Neural crest cell (in vitro differentiated cells): ENCODE measurements at regions not wholly inside any gene's neighbourhood (a gene's known extent, or its start where the extent isn't known, plus 50 kb on each side); places are given as distances from the start of the nearest gene placed in this dataset.

Experiments used
- DNase-seq: peaks from one replicate; pipeline ENCODE4 v3.0.0; 2021; ENCODE audit warnings: low read depth, mixed read lengths, low spot score
- H3K27ac Mint-ChIP-seq: one replicate; pipeline ENCODE4 v1.8.0; 2021; ENCODE audit warnings: mild to moderate bottlenecking, mixed read lengths; ENCODE audit not compliant: unreplicated experiment
- H3K27me3 Mint-ChIP-seq: 2 replicates; pipeline ENCODE4 v1.8.0; 2021; ENCODE audit warnings: low read depth, mild to moderate bottlenecking, mixed read lengths
- H3K36me3 Mint-ChIP-seq: 2 replicates; pipeline ENCODE4 v1.8.0; 2021; ENCODE audit warnings: low read depth, mild to moderate bottlenecking, mixed read lengths
- H3K4me1 Mint-ChIP-seq: 2 replicates; pipeline ENCODE4 v1.8.0; 2021; ENCODE audit warnings: mixed read lengths
- H3K4me3 Mint-ChIP-seq: one replicate; pipeline ENCODE4 v1.8.0; 2021; ENCODE audit warnings: mild to moderate bottlenecking, mixed read lengths
- H3K9me3 Mint-ChIP-seq: 2 replicates; pipeline ENCODE4 v1.8.0; 2021; ENCODE audit warnings: mixed read lengths
- TF ChIP-seq, protein P1 (sequence below): fragments of 200-600 bp; sonication (generic); conservative IDR thresholded peaks from 2 replicates; pipeline ENCODE4 v1.5.0; 2021; ENCODE audit warnings: antibody characterized with exemption, mild to moderate bottlenecking

DNA sequence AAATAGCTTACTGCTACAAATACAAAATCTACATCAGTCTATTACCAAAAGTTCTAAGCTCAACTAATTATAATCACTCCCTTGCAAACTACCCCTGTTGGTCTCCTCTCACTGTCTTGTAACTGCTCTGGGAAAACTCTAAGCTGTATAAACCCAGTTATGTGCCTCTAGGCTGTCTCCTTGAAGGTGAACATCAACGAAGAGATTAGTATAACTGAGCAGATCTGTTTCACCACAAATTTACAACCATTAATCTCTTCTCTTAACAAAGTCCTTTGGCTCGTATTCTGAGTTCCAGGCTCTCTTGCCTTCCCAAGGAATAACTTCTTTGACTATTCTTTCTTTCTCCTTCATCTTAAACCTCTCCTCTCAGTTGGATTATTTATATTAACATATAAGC is 84.4 kb upstream of the PRMT6 start:
- no peaks in the 10 kb centered on the region for H3K36me3 Mint-ChIP-seq
- H3K27ac Mint-ChIP-seq, result no peak overlapping the region
- no peak for DNase-seq
- H3K4me3 Mint-ChIP-seq, result no peak overlapping the region
- H3K9me3 Mint-ChIP-seq, result peaks cover 4% of the 10 kb centered on the region
- no peaks in the 10 kb centered on the region for H3K27me3 Mint-ChIP-seq
- TF ChIP-seq, protein P1, sequence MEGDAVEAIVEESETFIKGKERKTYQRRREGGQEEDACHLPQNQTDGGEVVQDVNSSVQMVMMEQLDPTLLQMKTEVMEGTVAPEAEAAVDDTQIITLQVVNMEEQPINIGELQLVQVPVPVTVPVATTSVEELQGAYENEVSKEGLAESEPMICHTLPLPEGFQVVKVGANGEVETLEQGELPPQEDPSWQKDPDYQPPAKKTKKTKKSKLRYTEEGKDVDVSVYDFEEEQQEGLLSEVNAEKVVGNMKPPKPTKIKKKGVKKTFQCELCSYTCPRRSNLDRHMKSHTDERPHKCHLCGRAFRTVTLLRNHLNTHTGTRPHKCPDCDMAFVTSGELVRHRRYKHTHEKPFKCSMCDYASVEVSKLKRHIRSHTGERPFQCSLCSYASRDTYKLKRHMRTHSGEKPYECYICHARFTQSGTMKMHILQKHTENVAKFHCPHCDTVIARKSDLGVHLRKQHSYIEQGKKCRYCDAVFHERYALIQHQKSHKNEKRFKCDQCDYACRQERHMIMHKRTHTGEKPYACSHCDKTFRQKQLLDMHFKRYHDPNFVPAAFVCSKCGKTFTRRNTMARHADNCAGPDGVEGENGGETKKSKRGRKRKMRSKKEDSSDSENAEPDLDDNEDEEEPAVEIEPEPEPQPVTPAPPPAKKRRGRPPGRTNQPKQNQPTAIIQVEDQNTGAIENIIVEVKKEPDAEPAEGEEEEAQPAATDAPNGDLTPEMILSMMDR, result no peak
- H3K4me1 Mint-ChIP-seq, result no peaks in the 10 kb centered on the region

DNA sequence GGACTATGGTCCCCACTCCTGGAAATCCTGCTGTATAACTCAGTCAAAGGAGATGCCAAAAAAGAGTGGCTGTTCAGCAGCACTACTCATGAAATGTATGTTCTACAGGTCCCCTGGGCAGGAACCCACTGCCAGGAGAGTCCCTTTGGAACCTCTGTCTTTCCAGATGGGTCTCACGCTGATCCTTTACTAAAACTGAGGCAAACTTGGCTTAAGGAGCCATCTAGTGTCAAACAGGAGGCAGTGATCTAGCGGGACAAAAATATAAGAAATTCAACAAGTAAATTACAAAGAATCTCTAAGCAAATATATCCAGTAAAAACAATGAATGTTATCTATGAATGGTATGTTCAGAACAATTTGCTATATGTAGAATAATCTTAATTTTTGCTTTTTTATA is 80.5 kb upstream of the PRMT6 start:
- H3K4me1 Mint-ChIP-seq, result no peaks in the 10 kb centered on the region
- DNase-seq, result no peak

DNA sequence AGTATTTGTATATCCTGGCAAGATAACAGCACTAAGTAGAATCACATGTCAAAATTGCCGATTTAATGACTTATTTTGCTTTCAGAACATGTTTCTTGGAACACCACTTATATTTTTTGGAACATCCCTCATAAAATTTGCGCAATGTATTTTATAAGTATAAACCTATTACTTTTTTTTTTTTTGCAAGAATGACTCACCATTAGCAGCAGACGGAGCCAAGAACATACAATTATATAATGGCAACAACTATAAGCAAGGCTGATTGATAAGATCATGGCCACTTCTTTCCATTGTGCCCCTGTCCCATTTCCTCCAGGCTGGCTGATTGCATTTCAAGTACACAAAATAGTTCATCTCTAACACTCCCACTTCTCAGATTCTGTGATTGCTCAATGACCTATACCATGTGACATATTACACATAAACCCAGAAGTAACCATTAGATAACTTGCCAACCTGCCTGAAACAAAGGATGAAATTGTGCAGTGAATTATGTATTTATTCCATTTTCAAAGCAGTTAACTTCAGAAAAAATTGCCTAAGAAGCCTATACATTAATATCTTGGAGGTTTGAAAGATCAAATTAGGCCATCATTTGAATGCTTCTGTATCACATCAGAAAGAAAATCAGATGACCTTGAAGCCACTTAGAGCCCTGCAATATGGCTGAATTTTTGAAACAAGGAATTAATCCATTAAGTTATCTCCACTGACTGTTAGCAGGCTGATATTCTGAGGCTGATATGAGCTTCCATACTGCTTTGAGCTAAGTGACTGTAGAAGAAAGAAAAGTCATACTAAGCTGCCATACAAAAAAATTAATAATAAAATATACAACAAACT is 77.8 kb upstream of the PRMT6 start:
- no peak for DNase-seq
- Mint-ChIP-seq H3K27ac (no peak overlapping the region), H3K36me3 (no peaks in the 10 kb centered on the region), H3K9me3 (peaks cover 4% of the 10 kb centered on the region), H3K4me1 (no peaks in the 10 kb centered on the region), H3K4me3 (no peak overlapping the region), H3K27me3 (no peaks in the 10 kb centered on the region)
- TF ChIP-seq, protein P1, result no peak

More for the DNA sequence above, 80.5 kb upstream of the PRMT6 start:
- Mint-ChIP-seq H3K9me3 (peaks cover 4% of the 10 kb centered on the region), H3K27me3 (no peaks in the 10 kb centered on the region), H3K36me3 (no peaks in the 10 kb centered on the region), H3K4me3 (no peak overlapping the region), H3K27ac (no peak overlapping the region)
- TF ChIP-seq, protein P1, result peak; percentile 30

DNA sequence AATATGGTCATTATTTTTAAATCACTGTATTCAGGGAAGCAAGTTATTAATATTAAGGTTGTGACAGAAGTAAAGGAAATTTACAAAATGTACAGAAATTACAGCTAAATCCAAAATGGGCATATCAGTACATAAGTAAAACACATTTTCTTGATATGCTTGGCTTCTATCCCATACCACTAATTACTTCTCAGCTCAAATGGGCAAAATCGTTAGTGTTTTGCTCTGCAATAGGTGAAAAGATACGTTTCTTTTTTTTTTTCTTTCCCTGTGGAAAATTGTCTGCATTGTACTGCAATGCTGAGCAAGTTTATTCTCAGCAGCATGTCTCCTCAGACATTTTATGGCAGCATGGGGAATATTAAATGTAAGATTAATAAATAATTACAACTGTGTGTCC is 77.1 kb upstream of the PRMT6 start:
- H3K27me3 Mint-ChIP-seq, result no peaks in the 10 kb centered on the region
- no peak overlapping the region for H3K4me3 Mint-ChIP-seq
- TF ChIP-seq, protein P1, result no peak
- no peak for DNase-seq
- H3K27ac Mint-ChIP-seq, result no peak overlapping the region
- no peaks in the 10 kb centered on the region for H3K4me1 Mint-ChIP-seq
- H3K36me3 Mint-ChIP-seq, result no peaks in the 10 kb centered on the region
- H3K9me3 Mint-ChIP-seq, result peaks cover 4% of the 10 kb centered on the region

DNA sequence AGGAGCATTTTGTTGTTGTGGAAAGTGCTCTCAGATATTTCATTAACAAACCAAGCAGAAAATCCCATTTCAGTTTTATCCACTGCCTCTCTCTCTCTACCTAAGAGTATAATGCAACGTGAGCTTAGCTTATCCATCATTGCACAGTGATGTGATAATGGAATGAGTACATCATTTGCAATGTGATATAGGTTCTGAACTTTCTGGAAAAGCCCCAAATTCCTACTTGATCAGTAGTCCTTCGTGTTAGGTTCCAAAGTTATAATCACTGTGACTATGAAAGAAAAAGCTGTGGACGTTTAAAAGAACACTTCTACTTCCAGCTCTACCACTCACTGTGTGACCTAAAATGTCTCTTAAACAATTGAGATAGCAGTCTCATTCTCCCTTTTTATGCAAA is 76.4 kb upstream of the PRMT6 start:
- H3K4me3 Mint-ChIP-seq, result no peak overlapping the region
- no peaks in the 10 kb centered on the region for H3K27me3 Mint-ChIP-seq
- no peaks in the 10 kb centered on the region for H3K36me3 Mint-ChIP-seq
- H3K27ac Mint-ChIP-seq, result no peak overlapping the region
- TF ChIP-seq, protein P1, result no peak
- DNase-seq, result no peak
- H3K9me3 Mint-ChIP-seq, result peaks cover 4% of the 10 kb centered on the region
- no peaks in the 10 kb centered on the region for H3K4me1 Mint-ChIP-seq
